ENCODE measurements at regions not wholly inside any gene's neighbourhood (a gene's known extent, or its start where the extent isn't known, plus 50 kb on each side); places are given as distances from the start of the nearest gene placed in this dataset.

- TF ChIP-seq CTCF (IDR thresholded peaks at IDR 0.05; ENCODE audit: control extremely low read depth in 1 of 3, insufficient read depth in 1 of 3, low read depth in 1 of 3, low read length in 3 of 3): no peak
- TF ChIP-seq ZNF274 (IDR thresholded peaks at IDR 0.05; ENCODE audit: borderline replicate concordance, extremely low read depth, low read length): no peak
- no peak for TF ChIP-seq POLR2A (IDR thresholded peaks at IDR 0.05; ENCODE audit: control extremely low read depth in 1 of 2, low read depth in 2 of 2, low read length in 2 of 2)
- no peak for TF ChIP-seq CHD1 (IDR thresholded peaks at IDR 0.05; ENCODE audit: low read depth, low read length)
- no peak for TF ChIP-seq CBX5 (IDR thresholded peaks at IDR 0.05; ENCODE audit: low read depth, low read length)
- TF ChIP-seq CEBPB (IDR thresholded peaks at IDR 0.05; ENCODE audit: low read depth, low read length): no peak
- no peak for TF ChIP-seq TAF1 (IDR thresholded peaks at IDR 0.05; ENCODE audit: low read depth, low read length)
- TF ChIP-seq RFX5 (IDR thresholded peaks at IDR 0.05; ENCODE audit: borderline replicate concordance, low read depth, low read length): no peak
- no peak for TF ChIP-seq EGR1 (IDR thresholded peaks at IDR 0.05; ENCODE audit: borderline replicate concordance, low read depth, low read length)
Observed at GRCh38 chr10:91344117-91344856, 65.9 kb upstream of the HECTD2 start.

Data from H1 (cell line).